GM23338 (cell line): ENCODE measurements at regions not wholly inside any gene's neighbourhood (a gene's known extent, or its start where the extent isn't known, plus 50 kb on each side); places are given as distances from the start of the nearest gene placed in this dataset.

Source experiments
- CTCF ChIP-seq, 2 experiments: fragments of 200-600 bp in 1 of 2; sonication (generic) in 1 of 2; conservative IDR thresholded peaks; 2 replicates each; pipeline versions ENCODE4 v1.5.1 to v1.6.1; 2016 to 2017; ENCODE audit warnings: antibody characterized with exemption in 2 of 2, low read depth in 2 of 2, mild to moderate bottlenecking in 2 of 2, moderate library complexity in 1 of 2
- EZH2 ChIP-seq: fragments of 200-600 bp; sonication (generic); IDR thresholded peaks from one replicate; pipeline ENCODE4 v1.8.0; 2017; ENCODE audit warnings: antibody characterized with exemption, mild to moderate bottlenecking, low read depth; ENCODE audit not compliant: unreplicated experiment
- NANOG ChIP-seq: IDR thresholded peaks from 2 replicates; pipeline ENCODE4 v1.6.1; 2016; ENCODE audit warnings: antibody characterized with exemption, borderline replicate concordance
- POLR2AphosphoS5 ChIP-seq: IDR thresholded peaks from 2 replicates; pipeline ENCODE4 v1.6.1; 2016; ENCODE audit warnings: antibody characterized with exemption, low read depth
- ZNF331 ChIP-seq: fragments of 250-450 bp; sonication (Bioruptor Pico); IDR thresholded peaks from 2 replicates; pipeline ENCODE4 v1.5.0; 2020; ENCODE audit warnings: low read depth, mild to moderate bottlenecking, moderate library complexity
- TF ChIP-seq, protein P1 (sequence below): IDR thresholded peaks from one replicate; pipeline ENCODE4 v1.6.1; 2018; ENCODE audit warnings: antibody characterized with exemption; ENCODE audit not compliant: unreplicated experiment

- TF ChIP-seq CTCF (conservative IDR thresholded peaks at IDR 0.05; ENCODE audit: low read depth in 2 of 2): no peak
- no peak for TF ChIP-seq EZH2
- TF ChIP-seq, protein P1, sequence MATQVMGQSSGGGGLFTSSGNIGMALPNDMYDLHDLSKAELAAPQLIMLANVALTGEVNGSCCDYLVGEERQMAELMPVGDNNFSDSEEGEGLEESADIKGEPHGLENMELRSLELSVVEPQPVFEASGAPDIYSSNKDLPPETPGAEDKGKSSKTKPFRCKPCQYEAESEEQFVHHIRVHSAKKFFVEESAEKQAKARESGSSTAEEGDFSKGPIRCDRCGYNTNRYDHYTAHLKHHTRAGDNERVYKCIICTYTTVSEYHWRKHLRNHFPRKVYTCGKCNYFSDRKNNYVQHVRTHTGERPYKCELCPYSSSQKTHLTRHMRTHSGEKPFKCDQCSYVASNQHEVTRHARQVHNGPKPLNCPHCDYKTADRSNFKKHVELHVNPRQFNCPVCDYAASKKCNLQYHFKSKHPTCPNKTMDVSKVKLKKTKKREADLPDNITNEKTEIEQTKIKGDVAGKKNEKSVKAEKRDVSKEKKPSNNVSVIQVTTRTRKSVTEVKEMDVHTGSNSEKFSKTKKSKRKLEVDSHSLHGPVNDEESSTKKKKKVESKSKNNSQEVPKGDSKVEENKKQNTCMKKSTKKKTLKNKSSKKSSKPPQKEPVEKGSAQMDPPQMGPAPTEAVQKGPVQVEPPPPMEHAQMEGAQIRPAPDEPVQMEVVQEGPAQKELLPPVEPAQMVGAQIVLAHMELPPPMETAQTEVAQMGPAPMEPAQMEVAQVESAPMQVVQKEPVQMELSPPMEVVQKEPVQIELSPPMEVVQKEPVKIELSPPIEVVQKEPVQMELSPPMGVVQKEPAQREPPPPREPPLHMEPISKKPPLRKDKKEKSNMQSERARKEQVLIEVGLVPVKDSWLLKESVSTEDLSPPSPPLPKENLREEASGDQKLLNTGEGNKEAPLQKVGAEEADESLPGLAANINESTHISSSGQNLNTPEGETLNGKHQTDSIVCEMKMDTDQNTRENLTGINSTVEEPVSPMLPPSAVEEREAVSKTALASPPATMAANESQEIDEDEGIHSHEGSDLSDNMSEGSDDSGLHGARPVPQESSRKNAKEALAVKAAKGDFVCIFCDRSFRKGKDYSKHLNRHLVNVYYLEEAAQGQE: no peak
- TF ChIP-seq POLR2AphosphoS5: no peak
- TF ChIP-seq NANOG: no peak
- TF ChIP-seq ZNF331 (CRISPR knock-in tag): no peak
These were observed 162.3 kb upstream of the VRK2 start for GRCh38 chr2:57884281-57884680.
